H1 (cell line): ENCODE measurements at regions not wholly inside any gene's neighbourhood (a gene's known extent, or its start where the extent isn't known, plus 50 kb on each side); places are given as distances from the start of the nearest gene placed in this dataset.

Experiments used
- CTCF ChIP-seq, 3 experiments: IDR thresholded peaks; 1 replicate in 2 of 3; 2 replicates in 1 of 3; pipeline versions ENCODE4 v1.5.1 to v1.6.1; 2011; ENCODE audit warnings: low read length in 3 of 3, mild to moderate bottlenecking in 3 of 3, inconsistent platforms in 2 of 3, low read depth in 1 of 3, moderate library complexity in 1 of 3; ENCODE audit not compliant: insufficient read depth in 1 of 3; ENCODE audit errors: control extremely low read depth in 1 of 3
- EZH2 ChIP-seq: fragments of 200-600 bp; sonication (generic); IDR thresholded peaks from 2 replicates; pipeline ENCODE4 v1.7.1; 2012; ENCODE audit warnings: low read depth, mild to moderate bottlenecking, moderate library complexity, low read length, inconsistent platforms; ENCODE audit not compliant: severe bottlenecking
- KDM5A ChIP-seq: fragments of 200-600 bp; IDR thresholded peaks from 2 replicates; pipeline ENCODE4 v1.7.1; 2012; ENCODE audit warnings: mild to moderate bottlenecking, low read length, inconsistent platforms, mixed read lengths
- POLR2AphosphoS5 ChIP-seq: IDR thresholded peaks from 2 replicates; pipeline ENCODE4 v1.6.1; 2011; ENCODE audit warnings: low read depth, low read length

GRCh38 chr10:29113616-29113945, 175.3 kb upstream of the LYZL1 start:
- TF ChIP-seq CTCF (IDR thresholded peaks at IDR 0.05; ENCODE audit: control extremely low read depth in 1 of 3, insufficient read depth in 1 of 3, low read depth in 1 of 3, low read length in 3 of 3) = no peak
- TF ChIP-seq EZH2 = no peak
- TF ChIP-seq KDM5A = no peak
- no peak for TF ChIP-seq POLR2AphosphoS5
